ENCODE measurements at regions not wholly inside any gene's neighbourhood (a gene's known extent, or its start where the extent isn't known, plus 50 kb on each side); places are given as distances from the start of the nearest gene placed in this dataset.

- TF ChIP-seq JUND (IDR thresholded peaks at IDR 0.05; ENCODE audit: low read depth) = no peak
- DNase-seq (ENCODE audit: low read depth in 1 of 2, low spot score in 1 of 2) = no peak
- in situ Hi-C loops (cut with HindIII; ENCODE audit: low pct_unique_long_range_greater_than_20kb, low sequenced_read_pairs) = no loop called here
Observed at GRCh38 chr5:93810780-93811179, 69.4 kb upstream of the POU5F2 start.

- in situ Hi-C loops (cut with HindIII; ENCODE audit: low pct_unique_long_range_greater_than_20kb, low sequenced_read_pairs) = no loop called here
- no peak for DNase-seq (ENCODE audit: low read depth in 1 of 2, low spot score in 1 of 2)
- TF ChIP-seq JUND (IDR thresholded peaks at IDR 0.05; ENCODE audit: low read depth) = no peak
Observed at GRCh38 chr5:93809430-93809829, 68.0 kb upstream of the POU5F2 start.

DNA sequence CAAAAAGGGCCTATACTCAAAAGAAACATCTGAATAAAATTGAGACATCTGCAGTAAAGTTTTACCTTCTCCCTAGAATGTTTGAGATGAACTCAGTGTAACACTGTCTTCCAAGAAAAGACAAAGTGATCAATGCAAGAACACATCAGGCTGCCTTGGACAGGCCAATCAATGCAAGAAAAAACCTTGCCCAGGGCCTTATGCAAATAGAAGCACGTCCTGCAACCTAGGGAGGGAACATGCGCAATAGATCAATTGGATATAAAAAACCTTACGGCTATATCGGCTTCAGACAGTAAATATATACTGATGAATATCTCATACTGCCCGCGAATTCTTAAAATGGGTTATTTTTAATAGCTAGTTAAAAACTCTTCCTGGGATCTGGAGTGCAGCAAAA lies 66.4 kb upstream of the POU5F2 start:
- no peak for TF ChIP-seq JUND (IDR thresholded peaks at IDR 0.05; ENCODE audit: low read depth)
- in situ Hi-C loops (cut with HindIII; ENCODE audit: low pct_unique_long_range_greater_than_20kb, low sequenced_read_pairs) = no loop called here
- DNase-seq (ENCODE audit: low read depth in 1 of 2, low spot score in 1 of 2) = peak; percentile 16 to 76

DNA sequence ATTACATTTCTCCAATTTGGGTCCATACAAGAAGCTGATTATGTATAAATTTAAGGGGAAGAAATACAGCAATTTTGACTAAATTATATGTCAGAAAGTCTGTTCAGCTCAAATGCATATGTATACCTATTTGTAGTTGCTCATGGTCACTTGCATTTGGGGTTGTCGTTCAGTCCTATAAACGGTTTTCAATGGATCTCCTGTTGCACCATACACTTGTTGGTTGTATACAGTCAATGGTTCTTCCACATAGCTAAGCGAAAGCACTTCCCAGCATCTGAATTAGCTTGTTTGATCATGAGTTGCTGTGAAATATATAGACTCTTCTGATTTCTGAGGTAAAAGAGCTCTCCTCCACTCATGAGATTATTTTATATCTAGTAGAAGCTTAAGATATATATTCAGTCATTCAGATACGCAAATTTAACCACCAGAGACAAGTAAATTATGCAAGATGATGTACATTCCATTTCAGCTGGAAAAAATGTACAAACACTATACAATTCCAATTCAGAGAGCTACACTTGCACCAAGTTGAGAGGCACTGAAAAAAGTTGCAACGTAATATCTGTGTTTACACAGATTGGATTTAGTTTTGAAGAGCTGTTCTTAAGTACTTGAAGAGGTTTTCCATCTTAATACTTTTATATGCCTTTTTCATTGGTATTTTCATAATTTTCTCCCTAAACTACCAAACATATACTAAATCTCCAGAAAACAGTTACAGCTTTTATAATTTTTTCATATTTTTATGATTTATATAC lies 64.4 kb upstream of the POU5F2 start:
- no peak for TF ChIP-seq JUND (IDR thresholded peaks at IDR 0.05; ENCODE audit: low read depth)
- DNase-seq (ENCODE audit: low read depth in 1 of 2, low spot score in 1 of 2) = no peak
- in situ Hi-C loops (cut with HindIII; ENCODE audit: low pct_unique_long_range_greater_than_20kb, low sequenced_read_pairs) = no loop called here

DNA sequence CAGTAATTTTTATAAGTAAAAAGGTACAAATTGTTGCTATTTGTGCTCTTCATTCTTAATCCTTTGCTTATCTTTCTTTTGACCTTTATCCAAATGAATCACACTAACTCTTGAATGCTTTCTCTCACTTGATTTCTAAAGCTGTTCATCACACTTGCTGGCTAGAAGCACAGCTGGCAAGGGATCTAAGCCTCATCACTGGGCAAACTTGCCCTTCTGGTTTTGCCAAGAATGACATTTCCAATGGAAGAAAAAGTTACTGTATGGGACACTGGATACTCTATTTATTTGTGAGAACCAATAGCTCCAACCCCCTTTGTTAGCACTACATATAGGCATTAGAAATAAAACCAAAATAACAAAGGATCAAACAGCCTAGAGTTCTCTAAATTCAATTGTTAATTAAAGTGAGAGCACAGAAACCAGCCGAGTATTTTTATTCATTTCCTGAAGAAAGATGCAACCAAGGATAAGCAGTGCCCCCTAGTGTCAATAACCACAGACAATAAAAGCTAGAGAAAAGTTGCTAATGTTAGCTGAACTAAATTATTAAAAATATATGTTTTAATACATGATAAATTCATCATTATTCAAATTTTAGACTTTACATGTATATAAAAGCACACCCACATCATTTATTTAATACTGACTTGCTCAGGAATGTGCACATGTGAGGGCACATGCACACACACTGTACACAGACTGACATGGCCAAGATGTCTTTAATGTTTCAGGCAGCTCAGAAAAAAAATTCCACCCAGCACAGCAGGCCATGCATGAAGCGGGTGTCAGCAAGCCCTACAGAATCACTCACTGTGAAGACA lies 59.8 kb upstream of the POU5F2 start:
- peak in 1 of 2 experiments; percentile 77 for DNase-seq (ENCODE audit: low read depth in 1 of 2, low spot score in 1 of 2)
- no peak for TF ChIP-seq JUND (IDR thresholded peaks at IDR 0.05; ENCODE audit: low read depth)
- in situ Hi-C loops (cut with HindIII; ENCODE audit: low pct_unique_long_range_greater_than_20kb, low sequenced_read_pairs) = no loop called here

- TF ChIP-seq JUND (IDR thresholded peaks at IDR 0.05; ENCODE audit: low read depth) = no peak
- no peak for DNase-seq (ENCODE audit: low read depth in 1 of 2, low spot score in 1 of 2)
- in situ Hi-C loops (cut with HindIII; ENCODE audit: low pct_unique_long_range_greater_than_20kb, low sequenced_read_pairs) = no loop called here
Observed at GRCh38 chr5:93794954-93795353, 53.6 kb upstream of the POU5F2 start.

DNA sequence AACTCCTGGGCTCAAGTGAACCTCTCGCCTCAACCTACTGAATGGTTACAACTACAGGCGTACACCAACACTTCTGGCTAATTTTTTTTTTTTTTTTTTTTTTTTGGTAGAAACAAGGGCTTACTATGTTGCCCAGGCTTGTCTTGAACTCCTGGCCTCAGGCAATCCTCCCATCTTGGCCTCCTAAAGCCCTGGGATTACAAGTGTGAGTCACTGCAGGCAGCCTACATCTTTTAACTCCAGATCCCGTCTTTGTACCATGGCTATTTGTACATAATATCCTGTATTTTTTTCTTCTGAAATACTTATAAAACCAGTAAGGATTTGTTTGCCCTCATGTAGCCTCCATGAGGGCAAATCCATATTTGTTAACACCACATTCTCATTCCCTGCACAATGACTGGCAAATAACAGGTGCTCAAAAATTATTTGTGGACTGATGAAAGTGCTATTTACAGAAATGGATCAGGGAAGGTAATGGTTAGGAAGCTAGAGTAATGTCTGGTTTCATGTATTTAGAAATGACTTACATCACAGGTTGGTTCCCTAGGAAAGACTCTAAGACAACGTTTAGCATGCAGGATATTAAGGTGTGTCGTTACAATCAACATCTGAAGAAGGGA lies 51.9 kb upstream of the POU5F2 start:
- in situ Hi-C loops (cut with HindIII; ENCODE audit: low pct_unique_long_range_greater_than_20kb, low sequenced_read_pairs) = no loop called here
- TF ChIP-seq JUND (IDR thresholded peaks at IDR 0.05; ENCODE audit: low read depth) = no peak
- DNase-seq (ENCODE audit: low read depth in 1 of 2, low spot score in 1 of 2) = no peak

- TF ChIP-seq JUND (IDR thresholded peaks at IDR 0.05; ENCODE audit: low read depth) = no peak
- in situ Hi-C loops (cut with HindIII; ENCODE audit: low pct_unique_long_range_greater_than_20kb, low sequenced_read_pairs) = no loop called here
- peak in 1 of 2 experiments; percentile 15 for DNase-seq (ENCODE audit: low read depth in 1 of 2, low spot score in 1 of 2)
Observed at GRCh38 chr5:93791518-93791972, 50.1 kb upstream of the POU5F2 start.
